Left lung (tissue), 4 donors: ENCODE measurements at regions not wholly inside any gene's neighbourhood (a gene's known extent, or its start where the extent isn't known, plus 50 kb on each side); places are given as distances from the start of the nearest gene placed in this dataset.
A peak's percentile ranks its signal among the peaks of the same experiment; 100 is the strongest.

ENCODE experiments used
- ATAC-seq: fragments of 200-7000 bp; cut with Tn5 transposase; one replicate; pipeline ENCODE4 v1.9.1; 2020; ENCODE audit warnings: moderate library complexity
- DNase-seq, 4 donors: peaks; one replicate each; pipeline ENCODE4 v3.0.0-alpha.2; 2013 to 2020
- H3K27ac ChIP-seq, 2 donors: fragments of 200-600 bp; sonication (generic) in 1 of 2; one replicate each; pipeline versions ENCODE4 v1.5.0 to v1.8.0; 2020 to 2021
- H3K27me3 ChIP-seq, 2 donors: fragments of 200-600 bp; sonication (generic) in 1 of 2; one replicate each; pipeline versions ENCODE4 v1.5.0 to v1.8.0; 2020 to 2021
- H3K36me3 ChIP-seq, 2 donors: fragments of 200-600 bp; sonication (generic) in 1 of 2; one replicate each; pipeline versions ENCODE4 v1.5.0 to v1.8.0; 2020 to 2021
- H3K4me1 ChIP-seq, 2 donors: fragments of 200-600 bp; one replicate each; pipeline ENCODE4 v1.8.0; 2021
- H3K4me3 ChIP-seq, 2 donors: fragments of 200-600 bp; sonication (generic) in 1 of 2; one replicate each; pipeline versions ENCODE4 v1.5.0 to v1.8.0; 2020 to 2021; ENCODE audit warnings: mild to moderate bottlenecking in 1 of 2
- H3K9me3 ChIP-seq, 2 donors: fragments of 200-600 bp; sonication (generic) in 1 of 2; one replicate each; pipeline versions ENCODE4 v1.5.0 to v1.8.0; 2020 to 2021
- CTCF ChIP-seq, 2 donors: fragments of 200-600 bp; sonication (generic) in 1 of 2; IDR thresholded peaks; one replicate each; pipeline versions ENCODE4 v1.5.0 to v1.8.0; 2021; ENCODE audit warnings: antibody characterized with exemption in 2 of 2
- intact Hi-C, 2 donors: fragments of 100-400 bp; cut with DNase I; formaldehyde crosslinking; loops; one replicate each; pipeline versions ENCODE4 v1.11.2 to v1.14.2; 2022
- donor health status: DM: no; HTN: yes; CAD: no.
- donor health status: DM: no; HTN: no; CAD: no.

- H3K36me3 ChIP-seq = no peaks in the 10 kb centered on the region
- no peak for TF ChIP-seq CTCF (IDR thresholded peaks at IDR 0.05)
- intact Hi-C loops = no loop called here
- no peak overlapping the region for H3K4me3 ChIP-seq
- ATAC-seq (no peak), DNase-seq (no peak)
- H3K27ac ChIP-seq = no peak overlapping the region
- H3K9me3 ChIP-seq = peaks cover 0 to 12% of the 10 kb centered on the region in 2 donors
- H3K4me1 ChIP-seq = no peaks in the 10 kb centered on the region
- no peaks in the 10 kb centered on the region for H3K27me3 ChIP-seq
Measured at GRCh38 chr11:42093541-42093940, 634.1 kb upstream of the LRRC4C start.

DNA sequence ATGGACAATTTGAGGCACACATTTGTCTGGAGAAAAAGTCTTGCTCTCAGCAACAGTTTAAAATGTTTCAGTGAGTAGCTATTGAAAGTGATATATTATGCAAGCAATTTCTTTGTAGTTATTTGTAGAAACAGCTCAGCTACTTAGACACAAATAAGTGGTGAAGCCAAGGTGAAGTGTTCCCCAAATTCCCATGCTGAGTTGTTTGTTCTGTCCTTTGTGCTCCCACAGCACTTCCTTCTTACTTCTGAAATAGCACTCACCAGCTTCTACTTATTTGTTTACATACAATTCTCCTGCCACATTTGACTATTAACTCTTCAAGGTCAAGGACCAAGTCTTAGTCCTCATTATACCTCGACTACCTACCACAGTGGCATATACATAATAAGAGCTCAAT, 638.6 kb upstream of the LRRC4C start:
- intact Hi-C loops = no loop called here
- peak in 1 of 4 donors; percentile 7 for DNase-seq
- Histone ChIP-seq H3K27ac (no peak overlapping the region), H3K27me3 (no peaks in the 10 kb centered on the region), H3K36me3 (no peaks in the 10 kb centered on the region), H3K4me1 (no peaks in the 10 kb centered on the region), H3K4me3 (no peak overlapping the region), H3K9me3 (peaks cover 0 to 12% of the 10 kb centered on the region in 2 donors)
- no peak for TF ChIP-seq CTCF (IDR thresholded peaks at IDR 0.05)
- peak; percentile 89 for ATAC-seq

DNA sequence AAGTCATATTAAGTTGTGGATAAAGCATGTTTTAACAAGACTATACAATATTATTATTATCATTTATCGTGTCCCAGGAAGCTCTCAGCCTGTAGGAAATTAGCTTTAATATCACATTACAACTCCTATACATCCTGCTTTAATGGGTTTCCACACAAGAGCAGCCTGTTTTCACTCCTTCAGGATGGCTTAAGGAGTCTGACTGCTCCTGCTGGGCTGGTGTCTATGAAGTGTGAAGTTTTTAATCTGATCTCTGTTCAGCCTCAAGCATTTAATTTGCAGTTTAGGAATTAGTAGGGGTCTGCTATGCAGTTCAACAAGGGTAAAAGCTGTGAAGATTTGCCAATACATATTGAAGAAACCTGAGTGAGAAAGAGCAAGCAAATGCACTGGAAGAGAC, 653.4 kb upstream of the LRRC4C start:
- no peaks in the 10 kb centered on the region for H3K4me1 ChIP-seq
- no peak overlapping the region for H3K27ac ChIP-seq
- intact Hi-C loops = no loop called here
- ATAC-seq (no peak), DNase-seq (no peak)
- H3K27me3 ChIP-seq = no peaks in the 10 kb centered on the region
- no peak overlapping the region for H3K4me3 ChIP-seq
- no peaks in the 10 kb centered on the region for H3K9me3 ChIP-seq
- TF ChIP-seq CTCF (IDR thresholded peaks at IDR 0.05) = no peak
- H3K36me3 ChIP-seq = no peaks in the 10 kb centered on the region

GRCh38 chr11:42114927-42115326, 655.5 kb upstream of the LRRC4C start:
- intact Hi-C loops = no loop called here
- ATAC-seq (no peak), DNase-seq (no peak)
- no peaks in the 10 kb centered on the region for H3K27me3 ChIP-seq
- no peaks in the 10 kb centered on the region for H3K9me3 ChIP-seq
- H3K4me3 ChIP-seq = no peak overlapping the region
- no peaks in the 10 kb centered on the region for H3K4me1 ChIP-seq
- H3K27ac ChIP-seq = no peak overlapping the region
- H3K36me3 ChIP-seq = no peaks in the 10 kb centered on the region
- TF ChIP-seq CTCF (IDR thresholded peaks at IDR 0.05) = no peak

- Histone ChIP-seq H3K27ac (no peak overlapping the region), H3K36me3 (no peaks in the 10 kb centered on the region), H3K9me3 (no peaks in the 10 kb centered on the region), H3K4me1 (no peaks in the 10 kb centered on the region), H3K27me3 (no peaks in the 10 kb centered on the region), H3K4me3 (no peak overlapping the region)
- intact Hi-C loops = no loop called here
- ATAC-seq (no peak), DNase-seq (no peak)
- no peak for TF ChIP-seq CTCF (IDR thresholded peaks at IDR 0.05)
Measured at GRCh38 chr11:42138454-42138853, 679.0 kb upstream of the LRRC4C start.
